Cardiac fibroblast (primary cell): ENCODE measurements at regions not wholly inside any gene's neighbourhood (a gene's known extent, or its start where the extent isn't known, plus 50 kb on each side); places are given as distances from the start of the nearest gene placed in this dataset.

Experiments
- DNase-seq, 2 donors: peaks; one replicate each; pipeline versions ENCODE4 v3.0.0 to v3.0.0-alpha.2; 2010; ENCODE audit warnings: low read depth in 2 of 2
- H3K4me3 ChIP-seq, 2 donors: replicated peaks in 1 of 2; 1 replicate in 1 of 2; 2 replicates in 1 of 2; pipeline ENCODE4 v1.5.1; 2011; ENCODE audit warnings: low read depth in 2 of 2, low read length in 2 of 2, mild to moderate bottlenecking in 2 of 2, moderate library complexity in 1 of 2
- CTCF ChIP-seq: IDR thresholded peaks from one replicate; pipeline ENCODE4 v1.5.1; 2011; ENCODE audit warnings: low read depth, mild to moderate bottlenecking, low read length, inconsistent platforms

GRCh38 chr6:125533710-125534397 is 215.6 kb upstream of the HEY2 start:
- TF ChIP-seq CTCF = no peak
- H3K4me3 ChIP-seq = peak overlapping the region in 1 of 2 donors; percentile 18
- DNase-seq = peak in 1 of 2 donors; percentile 8

GRCh38 chr6:125534430-125535263 is 214.8 kb upstream of the HEY2 start:
- no peak for TF ChIP-seq CTCF
- no peak for DNase-seq
- H3K4me3 ChIP-seq = no peak overlapping the region

GRCh38 chr6:125537090-125537489 is 212.3 kb upstream of the HEY2 start:
- no peak overlapping the region for H3K4me3 ChIP-seq
- TF ChIP-seq CTCF = no peak
- DNase-seq = no peak

- H3K4me3 ChIP-seq = no peak overlapping the region
- no peak for TF ChIP-seq CTCF
- DNase-seq = no peak
Observed at GRCh38 chr6:125539892-125540291, 209.5 kb upstream of the HEY2 start.

GRCh38 chr6:125544819-125545218 is 204.6 kb upstream of the HEY2 start:
- no peak for TF ChIP-seq CTCF
- H3K4me3 ChIP-seq = no peak overlapping the region
- no peak for DNase-seq

- TF ChIP-seq CTCF = peak; percentile 7
- H3K4me3 ChIP-seq = no peak overlapping the region
- peak; percentile 13 to 31 for DNase-seq
Observed at GRCh38 chr6:125546841-125547251, 202.6 kb upstream of the HEY2 start.
